ENCODE measurements at regions not wholly inside any gene's neighbourhood (a gene's known extent, or its start where the extent isn't known, plus 50 kb on each side); places are given as distances from the start of the nearest gene placed in this dataset.

- TF ChIP-seq CTCF (IDR thresholded peaks at IDR 0.05) (no peak), POLR2AphosphoS5 (IDR thresholded peaks at IDR 0.05) (no peak), EP300 (IDR thresholded peaks at IDR 0.05) (no peak)
These were observed 72.1 kb upstream of the ATP2B2 start for GRCh38 chr3:10577486-10577885.
